T47D (cell line): ENCODE measurements at regions not wholly inside any gene's neighbourhood (a gene's known extent, or its start where the extent isn't known, plus 50 kb on each side); places are given as distances from the start of the nearest gene placed in this dataset.
"Not testable (repeated sequence)": the region's sequence is repeated elsewhere in the genome, so short reads cannot be mapped to it uniquely, and the experiment has no call there.

Experiments
- DNase-seq, 2 experiments: peaks; one replicate each; pipeline versions ENCODE4 v3.0.0 to v3.0.0-alpha.2; 2011 to 2012; ENCODE audit warnings: low read depth in 1 of 2, low spot score in 1 of 2
- JUND ChIP-seq: IDR thresholded peaks from 2 replicates; pipeline ENCODE4 v1.6.1; 2012; ENCODE audit warnings: low read depth
- in situ Hi-C: cut with HindIII; loops from 2 replicates; pipeline ENCODE4 v1.10.0; 2016; ENCODE audit warnings: low sequenced_read_pairs, low pct_unique_long_range_greater_than_20kb

GRCh38 chr1:60841116-60842046, 241.0 kb upstream of the NFIA start:
- no peak for DNase-seq
- in situ Hi-C loops = no loop called here
- TF ChIP-seq JUND = no peak

- in situ Hi-C loops, DNase-seq: not testable (repeated sequence)
Measured at GRCh38 chr1:60840476-60840875, 241.9 kb upstream of the NFIA start.

- TF ChIP-seq JUND = no peak
- no peak for DNase-seq
- in situ Hi-C loops = no loop called here
Measured at GRCh38 chr1:60835649-60836048, 246.7 kb upstream of the NFIA start.

GRCh38 chr1:60833173-60833572, 249.2 kb upstream of the NFIA start:
- no peak for DNase-seq
- no peak for TF ChIP-seq JUND
- in situ Hi-C loops = no loop called here

GRCh38 chr1:60832367-60832766, 250.0 kb upstream of the NFIA start:
- in situ Hi-C loops = no loop called here
- no peak for DNase-seq
- TF ChIP-seq JUND = no peak

- no peak for TF ChIP-seq JUND
- no peak for DNase-seq
- in situ Hi-C loops = no loop called here
Measured at GRCh38 chr1:60831780-60832179, 250.6 kb upstream of the NFIA start.

GRCh38 chr1:60828944-60829343, 253.4 kb upstream of the NFIA start:
- no peak for TF ChIP-seq JUND
- in situ Hi-C loops = no loop called here

GRCh38 chr1:60826320-60827094, 255.9 kb upstream of the NFIA start:
- TF ChIP-seq JUND = no peak
- no peak for DNase-seq
- in situ Hi-C loops = no loop called here

More at GRCh38 chr1:60828944-60829343, 253.4 kb upstream of the NFIA start:
- DNase-seq = no peak

- in situ Hi-C loops = no loop called here
- DNase-seq = no peak
- TF ChIP-seq JUND = no peak
Measured at GRCh38 chr1:60825593-60825992, 256.8 kb upstream of the NFIA start.

- in situ Hi-C loops = no loop called here
Measured at GRCh38 chr1:60823151-60823550, 259.2 kb upstream of the NFIA start.

GRCh38 chr1:60822252-60822651, 260.1 kb upstream of the NFIA start:
- in situ Hi-C loops = no loop called here
- DNase-seq = no peak
- TF ChIP-seq JUND = no peak

More at GRCh38 chr1:60823151-60823550, 259.2 kb upstream of the NFIA start:
- no peak for DNase-seq
- no peak for TF ChIP-seq JUND

- no peak for DNase-seq
- in situ Hi-C loops = no loop called here
- no peak for TF ChIP-seq JUND
Measured at GRCh38 chr1:60821156-60821555, 261.2 kb upstream of the NFIA start.
